ENCODE measurements at regions not wholly inside any gene's neighbourhood (a gene's known extent, or its start where the extent isn't known, plus 50 kb on each side); places are given as distances from the start of the nearest gene placed in this dataset.

- TF ChIP-seq, protein P1, sequence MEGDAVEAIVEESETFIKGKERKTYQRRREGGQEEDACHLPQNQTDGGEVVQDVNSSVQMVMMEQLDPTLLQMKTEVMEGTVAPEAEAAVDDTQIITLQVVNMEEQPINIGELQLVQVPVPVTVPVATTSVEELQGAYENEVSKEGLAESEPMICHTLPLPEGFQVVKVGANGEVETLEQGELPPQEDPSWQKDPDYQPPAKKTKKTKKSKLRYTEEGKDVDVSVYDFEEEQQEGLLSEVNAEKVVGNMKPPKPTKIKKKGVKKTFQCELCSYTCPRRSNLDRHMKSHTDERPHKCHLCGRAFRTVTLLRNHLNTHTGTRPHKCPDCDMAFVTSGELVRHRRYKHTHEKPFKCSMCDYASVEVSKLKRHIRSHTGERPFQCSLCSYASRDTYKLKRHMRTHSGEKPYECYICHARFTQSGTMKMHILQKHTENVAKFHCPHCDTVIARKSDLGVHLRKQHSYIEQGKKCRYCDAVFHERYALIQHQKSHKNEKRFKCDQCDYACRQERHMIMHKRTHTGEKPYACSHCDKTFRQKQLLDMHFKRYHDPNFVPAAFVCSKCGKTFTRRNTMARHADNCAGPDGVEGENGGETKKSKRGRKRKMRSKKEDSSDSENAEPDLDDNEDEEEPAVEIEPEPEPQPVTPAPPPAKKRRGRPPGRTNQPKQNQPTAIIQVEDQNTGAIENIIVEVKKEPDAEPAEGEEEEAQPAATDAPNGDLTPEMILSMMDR (conservative IDR thresholded peaks at IDR 0.05; ENCODE audit: low read length): no peak
- TF ChIP-seq EZH2phosphoT487 (IDR thresholded peaks at IDR 0.05; ENCODE audit: borderline replicate concordance, low read depth, low read length): no peak
Observed at GRCh38 chr18:76610933-76611749, 116.1 kb upstream of the ZNF516 start.

All from OCI-LY7 (cell line).